SK-N-SH (cell line): ENCODE measurements at regions not wholly inside any gene's neighbourhood (a gene's known extent, or its start where the extent isn't known, plus 50 kb on each side); places are given as distances from the start of the nearest gene placed in this dataset.

Source experiments
- CHD2 ChIP-seq: fragments of 150-350 bp; IDR thresholded peaks from 2 replicates; pipeline ENCODE4 v1.6.1; 2018; ENCODE audit warnings: low read length; ENCODE audit not compliant: partially characterized antibody
- CTCF ChIP-seq: fragments of 200-600 bp; sonication (generic); IDR thresholded peaks from 2 replicates; pipeline ENCODE4 v1.6.1; 2017; ENCODE audit warnings: antibody characterized with exemption, mild to moderate bottlenecking, moderate library complexity
- ELF1 ChIP-seq: IDR thresholded peaks from 2 replicates; pipeline ENCODE4 v1.4.0; 2012
- EP300 ChIP-seq, 2 experiments: IDR thresholded peaks; 2 replicates each; pipeline versions ENCODE4 v1.4.0 to v1.6.1; 2012; ENCODE audit warnings: borderline replicate concordance in 1 of 2, low read depth in 1 of 2, low read length in 1 of 2
- EZH2phosphoT487 ChIP-seq: fragments of 200-600 bp; sonication (generic); IDR thresholded peaks from 2 replicates; pipeline ENCODE4 v1.6.1; 2017; ENCODE audit warnings: low read depth, mixed run types, mild to moderate bottlenecking, antibody characterized with exemption, moderate library complexity, borderline replicate concordance
- MXI1 ChIP-seq: IDR thresholded peaks from 2 replicates; pipeline ENCODE4 v1.6.1; 2012; ENCODE audit warnings: mild to moderate bottlenecking, low read depth, low read length, improper control_type of control experiment
- RCOR1 ChIP-seq: fragments of 150-350 bp; IDR thresholded peaks from 2 replicates; pipeline ENCODE4 v1.6.1; 2017; ENCODE audit warnings: antibody characterized with exemption, low read length
- RFX5 ChIP-seq: IDR thresholded peaks from 2 replicates; pipeline ENCODE4 v1.6.1; 2012; ENCODE audit warnings: mild to moderate bottlenecking, improper control_type of control experiment, low read length
- SIN3A ChIP-seq: IDR thresholded peaks from 2 replicates; pipeline ENCODE4 v1.6.1; 2012; ENCODE audit warnings: low read depth, mild to moderate bottlenecking, low read length, moderate library complexity, borderline replicate concordance
- TAF1 ChIP-seq: IDR thresholded peaks from 2 replicates; pipeline ENCODE4 v1.6.1; 2012; ENCODE audit warnings: low read depth, mild to moderate bottlenecking, low read length, moderate library complexity, borderline replicate concordance
- TEAD4 ChIP-seq: IDR thresholded peaks from 2 replicates; pipeline ENCODE4 v1.4.0; 2012; ENCODE audit warnings: mild to moderate bottlenecking, borderline replicate concordance; ENCODE audit not compliant: insufficient read depth
- USF2 ChIP-seq: fragments of 150-350 bp; IDR thresholded peaks from 2 replicates; pipeline ENCODE4 v1.6.1; 2017; ENCODE audit warnings: antibody characterized with exemption, low read length, low read depth, borderline replicate concordance
- TF ChIP-seq, protein P1 (sequence below): IDR thresholded peaks from 2 replicates; pipeline ENCODE4 v1.6.1; 2012; ENCODE audit warnings: mild to moderate bottlenecking, low read depth, low read length, moderate library complexity

GRCh38 chr4:180808862-180809261 lies 1434.3 kb upstream of the TENM3 start:
- TF ChIP-seq EZH2phosphoT487 (no peak), CTCF (no peak), ELF1 (no peak), RCOR1 (no peak), TEAD4 (no peak), EP300 (IDR thresholded peaks at IDR 0.05; ENCODE audit: borderline replicate concordance in 1 of 2, low read depth in 1 of 2, low read length in 1 of 2) (no peak), SIN3A (no peak), USF2 (no peak), RFX5 (no peak), CHD2 (no peak), TAF1 (no peak), MXI1 (no peak)
- TF ChIP-seq, protein P1, sequence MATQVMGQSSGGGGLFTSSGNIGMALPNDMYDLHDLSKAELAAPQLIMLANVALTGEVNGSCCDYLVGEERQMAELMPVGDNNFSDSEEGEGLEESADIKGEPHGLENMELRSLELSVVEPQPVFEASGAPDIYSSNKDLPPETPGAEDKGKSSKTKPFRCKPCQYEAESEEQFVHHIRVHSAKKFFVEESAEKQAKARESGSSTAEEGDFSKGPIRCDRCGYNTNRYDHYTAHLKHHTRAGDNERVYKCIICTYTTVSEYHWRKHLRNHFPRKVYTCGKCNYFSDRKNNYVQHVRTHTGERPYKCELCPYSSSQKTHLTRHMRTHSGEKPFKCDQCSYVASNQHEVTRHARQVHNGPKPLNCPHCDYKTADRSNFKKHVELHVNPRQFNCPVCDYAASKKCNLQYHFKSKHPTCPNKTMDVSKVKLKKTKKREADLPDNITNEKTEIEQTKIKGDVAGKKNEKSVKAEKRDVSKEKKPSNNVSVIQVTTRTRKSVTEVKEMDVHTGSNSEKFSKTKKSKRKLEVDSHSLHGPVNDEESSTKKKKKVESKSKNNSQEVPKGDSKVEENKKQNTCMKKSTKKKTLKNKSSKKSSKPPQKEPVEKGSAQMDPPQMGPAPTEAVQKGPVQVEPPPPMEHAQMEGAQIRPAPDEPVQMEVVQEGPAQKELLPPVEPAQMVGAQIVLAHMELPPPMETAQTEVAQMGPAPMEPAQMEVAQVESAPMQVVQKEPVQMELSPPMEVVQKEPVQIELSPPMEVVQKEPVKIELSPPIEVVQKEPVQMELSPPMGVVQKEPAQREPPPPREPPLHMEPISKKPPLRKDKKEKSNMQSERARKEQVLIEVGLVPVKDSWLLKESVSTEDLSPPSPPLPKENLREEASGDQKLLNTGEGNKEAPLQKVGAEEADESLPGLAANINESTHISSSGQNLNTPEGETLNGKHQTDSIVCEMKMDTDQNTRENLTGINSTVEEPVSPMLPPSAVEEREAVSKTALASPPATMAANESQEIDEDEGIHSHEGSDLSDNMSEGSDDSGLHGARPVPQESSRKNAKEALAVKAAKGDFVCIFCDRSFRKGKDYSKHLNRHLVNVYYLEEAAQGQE, result no peak
